ENCODE measurements at regions not wholly inside any gene's neighbourhood (a gene's known extent, or its start where the extent isn't known, plus 50 kb on each side); places are given as distances from the start of the nearest gene placed in this dataset.

DNA sequence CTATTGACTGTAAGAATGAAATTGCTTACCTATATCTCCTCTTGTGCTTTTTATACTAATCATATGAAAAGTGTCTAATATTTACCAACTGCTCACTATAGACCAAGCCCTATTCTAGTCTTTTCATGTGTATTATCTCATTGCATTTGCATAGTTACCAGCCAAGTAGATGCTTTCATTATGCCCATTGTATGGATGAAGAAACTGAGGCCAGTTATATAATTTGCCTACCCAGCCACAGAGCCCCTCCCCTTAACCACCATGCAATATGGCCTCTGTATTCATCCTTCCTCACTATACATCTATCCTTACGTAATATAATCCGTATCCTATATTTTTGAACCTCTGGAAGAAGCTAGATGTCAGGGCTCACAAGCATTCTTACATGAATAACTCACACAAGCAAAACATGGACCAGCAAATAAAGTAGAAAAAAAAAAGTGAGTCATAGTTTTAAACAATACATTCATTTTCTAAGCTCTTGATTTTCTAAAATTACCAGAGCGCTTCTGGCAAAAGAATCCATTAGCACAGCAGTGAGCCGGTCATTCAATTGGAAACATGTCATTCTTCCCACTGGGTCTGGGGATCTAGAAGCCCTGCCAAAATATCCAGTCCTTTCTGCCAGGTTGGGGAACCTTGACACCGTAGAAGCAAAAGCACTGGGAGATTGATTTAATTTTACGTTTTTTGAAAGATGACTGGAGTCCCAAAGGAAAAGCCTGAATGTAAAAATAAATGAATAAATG, 80.0 kb downstream of the C11orf91 start:
- H3K9me3 ChIP-seq (ENCODE audit: control insufficient read depth, insufficient read depth, low read length), result no peaks in the 10 kb centered on the region
- Mint-ChIP-seq H3K27ac (no peak overlapping the region), H3K9me3 (no peaks in the 10 kb centered on the region), H3K27me3 (ENCODE audit: low read depth in 2 of 2) (peaks cover 7 to 18% of the 10 kb centered on the region in 2 donors), H3K36me3 (no peaks in the 10 kb centered on the region), H3K4me1 (no peaks in the 10 kb centered on the region), H3K4me3 (no peak overlapping the region)
- ATAC-seq (no peak), DNase-seq (no peak)
- intact Hi-C loops (cut with micrococcal nuclease), result no loop called here
- H3K36me3 ChIP-seq (ENCODE audit: control insufficient read depth, insufficient read depth, low read length), result no peaks in the 10 kb centered on the region
- H3K4me3 ChIP-seq (ENCODE audit: low read length), result no peak overlapping the region
- H3K27me3 ChIP-seq (ENCODE audit: control insufficient read depth, insufficient read depth, low read length), result no peaks in the 10 kb centered on the region
- H3K27ac ChIP-seq (ENCODE audit: low read length), result no peak overlapping the region
- no peak for TF ChIP-seq CTCF (IDR thresholded peaks at IDR 0.05)
- WGBS (ENCODE audit: insufficient coverage), result 91% methylated on average over 6 of the region's 6 CpGs
- no peaks in the 10 kb centered on the region for H3K4me1 ChIP-seq (ENCODE audit: control insufficient read depth, insufficient read depth, low read length)

DNA sequence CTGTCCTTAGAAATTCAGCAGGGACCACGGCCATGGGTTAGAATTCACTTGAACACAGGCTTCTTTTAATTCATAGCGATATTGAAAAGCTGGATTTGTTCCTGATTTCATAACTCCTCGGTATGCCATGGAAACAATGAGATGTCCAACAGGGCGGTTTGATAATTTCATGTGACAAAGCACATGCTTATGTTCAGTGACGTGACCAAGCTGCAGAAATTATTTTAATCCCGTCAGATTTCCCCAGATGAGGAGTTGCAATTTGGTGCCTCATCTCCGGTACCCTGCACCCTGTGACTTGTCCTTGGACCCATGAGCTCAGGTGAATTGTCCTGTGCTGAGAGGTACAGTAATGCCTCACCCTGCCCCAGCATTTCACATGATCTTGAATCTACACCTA, 81.7 kb downstream of the C11orf91 start:
- H3K4me3 Mint-ChIP-seq, result no peak overlapping the region
- H3K9me3 Mint-ChIP-seq, result no peaks in the 10 kb centered on the region
- H3K4me1 ChIP-seq (ENCODE audit: control insufficient read depth, insufficient read depth, low read length), result no peaks in the 10 kb centered on the region
- no peak for ATAC-seq
- H3K27ac ChIP-seq (ENCODE audit: low read length), result no peak overlapping the region
- no peaks in the 10 kb centered on the region for H3K9me3 ChIP-seq (ENCODE audit: control insufficient read depth, insufficient read depth, low read length)
- no peaks in the 10 kb centered on the region for H3K4me1 Mint-ChIP-seq
- TF ChIP-seq CTCF (IDR thresholded peaks at IDR 0.05), result no peak
- intact Hi-C loops (cut with micrococcal nuclease), result no loop called here
- H3K27ac Mint-ChIP-seq, result no peak overlapping the region
- no peaks in the 10 kb centered on the region for H3K36me3 Mint-ChIP-seq
- H3K27me3 ChIP-seq (ENCODE audit: control insufficient read depth, insufficient read depth, low read length), result no peaks in the 10 kb centered on the region
- H3K27me3 Mint-ChIP-seq (ENCODE audit: low read depth in 2 of 2), result peaks cover 11 to 24% of the 10 kb centered on the region in 2 donors
- 87% methylated on average over 7 of the region's 7 CpGs for WGBS (ENCODE audit: insufficient coverage)
- DNase-seq, result no peak
- no peaks in the 10 kb centered on the region for H3K36me3 ChIP-seq (ENCODE audit: control insufficient read depth, insufficient read depth, low read length)
- no peak overlapping the region for H3K4me3 ChIP-seq (ENCODE audit: low read length)

GRCh38 chr11:33618351-33618710, 82.3 kb downstream of the C11orf91 start:
- no peaks in the 10 kb centered on the region for H3K4me1 ChIP-seq (ENCODE audit: control insufficient read depth, insufficient read depth, low read length)
- DNase-seq (no peak), ATAC-seq (no peak)
- H3K27ac ChIP-seq (ENCODE audit: low read length), result no peak overlapping the region
- H3K36me3 ChIP-seq (ENCODE audit: control insufficient read depth, insufficient read depth, low read length), result no peaks in the 10 kb centered on the region
- H3K27ac Mint-ChIP-seq, result no peak overlapping the region
- intact Hi-C loops (cut with micrococcal nuclease), result no loop called here
- no peak overlapping the region for H3K4me3 Mint-ChIP-seq
- H3K27me3 ChIP-seq (ENCODE audit: control insufficient read depth, insufficient read depth, low read length), result no peaks in the 10 kb centered on the region
- TF ChIP-seq CTCF (IDR thresholded peaks at IDR 0.05), result no peak
- WGBS (ENCODE audit: insufficient coverage), result 95% methylated on average over 10 of the region's 10 CpGs
- H3K4me1 Mint-ChIP-seq, result no peaks in the 10 kb centered on the region
- no peaks in the 10 kb centered on the region for H3K36me3 Mint-ChIP-seq
- no peaks in the 10 kb centered on the region for H3K9me3 Mint-ChIP-seq
- H3K9me3 ChIP-seq (ENCODE audit: control insufficient read depth, insufficient read depth, low read length), result no peaks in the 10 kb centered on the region
- H3K27me3 Mint-ChIP-seq (ENCODE audit: low read depth in 2 of 2), result peaks cover 11 to 24% of the 10 kb centered on the region in 2 donors
- H3K4me3 ChIP-seq (ENCODE audit: low read length), result no peak overlapping the region

All from natural killer cell (primary cell).